ENCODE measurements at regions not wholly inside any gene's neighbourhood (a gene's known extent, or its start where the extent isn't known, plus 50 kb on each side); places are given as distances from the start of the nearest gene placed in this dataset.
A peak's percentile ranks its signal among the peaks of the same experiment; 100 is the strongest.
"Not testable (repeated sequence)": the region's sequence is repeated elsewhere in the genome, so short reads cannot be mapped to it uniquely, and the experiment has no call there.

DNA sequence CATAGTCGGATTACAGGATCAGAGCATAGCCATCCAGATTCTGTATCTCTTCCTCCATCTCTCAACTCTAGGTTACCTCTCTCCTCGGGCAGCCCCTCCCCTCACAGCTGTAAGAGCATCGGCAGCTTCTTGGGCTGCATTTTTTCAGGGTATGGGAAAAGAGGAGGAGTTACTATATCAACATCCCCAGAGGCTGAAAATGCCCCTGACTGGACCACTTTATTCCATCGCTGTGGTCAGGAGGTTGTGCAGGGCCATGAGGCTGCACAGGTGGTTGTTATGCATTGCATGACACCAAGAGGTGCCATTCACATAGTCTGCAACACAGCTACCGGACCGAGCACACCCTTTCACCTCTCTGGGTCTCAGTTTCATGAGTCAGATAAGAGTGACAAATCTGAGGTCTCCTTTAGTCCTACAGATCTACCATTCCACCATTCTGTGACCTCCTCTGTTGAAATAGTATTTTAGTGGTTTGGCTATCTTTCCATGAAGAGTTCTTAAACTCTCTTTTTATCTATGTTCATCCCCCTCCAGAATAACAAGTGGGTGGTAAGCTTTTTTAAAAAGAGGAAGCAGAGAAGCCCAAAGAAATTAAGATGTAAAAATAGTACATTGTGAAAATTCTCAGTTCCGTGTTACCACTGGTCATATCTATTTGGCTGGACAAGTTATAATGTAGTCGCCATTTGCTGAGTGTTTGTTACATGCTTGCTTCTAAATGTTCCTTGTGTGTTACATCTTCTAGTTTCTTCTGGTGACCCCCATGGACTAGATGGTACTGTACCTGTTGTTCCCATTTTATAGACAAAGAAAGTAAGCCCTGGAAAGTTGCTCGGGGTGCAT, 56.6 kb upstream of the SLC1A4 start:
- peak overlapping the region; percentile 93 for H3K27ac Mint-ChIP-seq
- peaks cover 11% of the 10 kb centered on the region for H3K9me3 Mint-ChIP-seq
- no peaks in the 10 kb centered on the region for H3K27me3 Mint-ChIP-seq
- peak overlapping the region; percentile 90 for H3K4me3 Mint-ChIP-seq
- H3K36me3 Mint-ChIP-seq (ENCODE audit: low read depth) = peaks cover 25% of the 10 kb centered on the region
- TF ChIP-seq, protein P1, sequence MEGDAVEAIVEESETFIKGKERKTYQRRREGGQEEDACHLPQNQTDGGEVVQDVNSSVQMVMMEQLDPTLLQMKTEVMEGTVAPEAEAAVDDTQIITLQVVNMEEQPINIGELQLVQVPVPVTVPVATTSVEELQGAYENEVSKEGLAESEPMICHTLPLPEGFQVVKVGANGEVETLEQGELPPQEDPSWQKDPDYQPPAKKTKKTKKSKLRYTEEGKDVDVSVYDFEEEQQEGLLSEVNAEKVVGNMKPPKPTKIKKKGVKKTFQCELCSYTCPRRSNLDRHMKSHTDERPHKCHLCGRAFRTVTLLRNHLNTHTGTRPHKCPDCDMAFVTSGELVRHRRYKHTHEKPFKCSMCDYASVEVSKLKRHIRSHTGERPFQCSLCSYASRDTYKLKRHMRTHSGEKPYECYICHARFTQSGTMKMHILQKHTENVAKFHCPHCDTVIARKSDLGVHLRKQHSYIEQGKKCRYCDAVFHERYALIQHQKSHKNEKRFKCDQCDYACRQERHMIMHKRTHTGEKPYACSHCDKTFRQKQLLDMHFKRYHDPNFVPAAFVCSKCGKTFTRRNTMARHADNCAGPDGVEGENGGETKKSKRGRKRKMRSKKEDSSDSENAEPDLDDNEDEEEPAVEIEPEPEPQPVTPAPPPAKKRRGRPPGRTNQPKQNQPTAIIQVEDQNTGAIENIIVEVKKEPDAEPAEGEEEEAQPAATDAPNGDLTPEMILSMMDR (IDR thresholded peaks at IDR 0.05) = no peak
- ChIA-PET POLR2A (interaction anchor here (0.6 to 5.1 kb wide), 25 partner anchors 8 to 732 kb away, joined by 3 to 50 read pairs (median 5); partner anchors contain the start of genes ACTR2, AFTPH, CEP68 and SLC1A4), CTCF (interaction anchor here (0.7 to 1.4 kb wide), 9 partner anchors 10 to 109 kb away, joined by 3 to 8 read pairs (median 3); no protein-coding TSS in a partner anchor)
- no peak for DNase-seq
- peak; percentile 81 for ATAC-seq (ENCODE audit: low read depth)
- peaks cover 97% of the 10 kb centered on the region for H3K4me1 Mint-ChIP-seq
- intact Hi-C loops (cut with micrococcal nuclease) = loop anchor here (1.0 to 2.0 kb wide), 4 partner anchors 14 to 198 kb away; partner anchors contain the start of genes RAB1A and SLC1A4

DNA sequence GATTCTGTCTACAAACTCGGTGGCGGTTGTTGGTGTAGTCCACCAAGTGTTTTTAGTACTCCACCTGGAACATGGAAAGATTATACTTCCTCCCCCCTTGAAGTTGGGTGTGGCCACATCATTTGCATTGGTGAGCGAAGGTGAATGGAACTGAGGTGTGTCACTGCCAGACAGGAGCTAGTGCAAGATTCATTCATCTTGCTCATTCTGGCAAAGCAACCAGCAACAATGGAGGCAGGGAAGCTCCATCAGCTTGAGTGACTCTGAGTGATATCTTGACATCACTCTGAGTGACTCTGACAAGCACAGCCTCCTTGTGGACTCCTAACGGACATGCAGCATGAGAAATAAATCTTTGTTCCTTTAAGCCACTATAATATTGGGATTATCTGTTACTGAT, 54.7 kb upstream of the SLC1A4 start:
- DNase-seq (no peak), ATAC-seq (ENCODE audit: low read depth) (no peak)
- TF ChIP-seq, protein P1 (IDR thresholded peaks at IDR 0.05) = no peak
- Mint-ChIP-seq H3K36me3 (ENCODE audit: low read depth) (peaks cover 21% of the 10 kb centered on the region), H3K27ac (peak overlapping the region; percentile 86), H3K4me3 (peak overlapping the region; percentile 61), H3K9me3 (peaks cover 10% of the 10 kb centered on the region), H3K4me1 (peaks cover 96% of the 10 kb centered on the region), H3K27me3 (no peaks in the 10 kb centered on the region)
- ChIA-PET CTCF (interaction anchor here (2.7 kb wide), 1 partner anchor 17 kb away, joined by 20 read pairs; no protein-coding TSS in a partner anchor), POLR2A (interaction anchor here (1.3 to 5.1 kb wide), 4 partner anchors 12 to 98 kb away, joined by 3 to 50 read pairs (median 6); no protein-coding TSS in a partner anchor)
- intact Hi-C loops (cut with micrococcal nuclease) = no loop called here

DNA sequence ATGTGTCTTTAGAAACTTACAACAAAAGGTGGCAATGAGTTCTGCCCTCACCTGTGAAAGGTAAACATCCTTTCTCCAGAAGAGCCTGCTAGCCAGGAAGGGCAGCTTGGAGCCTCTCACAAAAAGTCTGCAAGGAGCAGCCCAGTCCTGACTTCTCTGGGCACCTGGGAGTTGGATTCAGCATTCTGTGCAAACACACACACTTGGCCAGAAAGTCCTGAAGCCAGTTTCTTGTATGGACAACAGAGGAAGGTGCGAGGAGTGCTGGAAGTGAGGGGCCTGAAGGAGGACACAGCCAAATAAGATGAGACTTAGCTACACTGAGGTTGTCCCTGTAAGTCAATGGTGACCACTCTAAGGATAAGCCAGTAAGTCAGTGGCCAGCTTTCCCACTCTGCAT, 52.4 kb upstream of the SLC1A4 start:
- no peak for ATAC-seq (ENCODE audit: low read depth)
- intact Hi-C loops (cut with micrococcal nuclease) = loop anchor here (5.0 kb wide), 1 partner anchor 185 kb away; no protein-coding TSS in a partner anchor
- peaks cover 13% of the 10 kb centered on the region for H3K36me3 Mint-ChIP-seq (ENCODE audit: low read depth)
- peak overlapping the region; percentile 91 for H3K27ac Mint-ChIP-seq
- H3K27me3 Mint-ChIP-seq = no peaks in the 10 kb centered on the region
- peaks cover 10% of the 10 kb centered on the region for H3K9me3 Mint-ChIP-seq
- ChIA-PET CTCF (interaction anchor here (2.0 to 4.8 kb wide), 3 partner anchors 18 to 53 kb away, joined by 5 to 45 read pairs (median 20); no protein-coding TSS in a partner anchor), POLR2A (interaction anchor here (0.6 to 5.1 kb wide), 12 partner anchors 9 to 282 kb away, joined by 3 to 50 read pairs (median 4); partner anchors contain the start of gene SLC1A4)
- H3K4me1 Mint-ChIP-seq = peaks cover 92% of the 10 kb centered on the region
- peak overlapping the region; percentile 62 for H3K4me3 Mint-ChIP-seq
- TF ChIP-seq, protein P1 (IDR thresholded peaks at IDR 0.05) = no peak
- no peak for DNase-seq

DNA sequence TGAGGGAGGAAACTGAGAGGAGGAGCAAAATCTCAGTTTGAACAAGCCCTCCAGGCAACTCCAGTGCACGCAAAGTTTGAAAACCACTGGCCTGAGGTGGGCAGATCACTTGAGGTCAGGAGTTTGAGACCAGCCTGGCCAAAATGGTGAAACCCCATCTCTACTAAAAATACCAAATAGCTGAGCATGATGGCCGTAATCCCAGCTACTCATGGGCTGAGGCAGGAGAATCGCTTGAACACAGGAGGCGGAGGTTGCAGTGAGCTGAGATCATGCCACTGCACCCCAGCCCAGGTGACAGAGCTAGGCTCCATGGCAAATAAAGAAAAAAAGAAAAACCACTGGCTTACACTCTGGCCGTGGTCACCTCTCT, 51.9 kb upstream of the SLC1A4 start:
- not testable (repeated sequence) for ATAC-seq (ENCODE audit: low read depth); H3K36me3 Mint-ChIP-seq (ENCODE audit: low read depth); H3K9me3 Mint-ChIP-seq; H3K27me3 Mint-ChIP-seq; DNase-seq
- ChIA-PET CTCF (interaction anchor here (2.0 to 4.8 kb wide), 2 partner anchors 19 to 53 kb away, joined by 5 to 45 read pairs; no protein-coding TSS in a partner anchor), POLR2A (interaction anchor here (0.8 to 3.4 kb wide), 12 partner anchors 9 to 283 kb away, joined by 3 to 16 read pairs (median 4); partner anchors contain the start of gene SLC1A4)
- H3K4me1 Mint-ChIP-seq = peaks cover 92% of the 10 kb centered on the region
- peak overlapping the region; percentile 91 for H3K27ac Mint-ChIP-seq
- H3K4me3 Mint-ChIP-seq = peak overlapping the region; percentile 62
- intact Hi-C loops (cut with micrococcal nuclease) = loop anchor here (5.0 kb wide), 1 partner anchor 185 kb away; no protein-coding TSS in a partner anchor

DNA sequence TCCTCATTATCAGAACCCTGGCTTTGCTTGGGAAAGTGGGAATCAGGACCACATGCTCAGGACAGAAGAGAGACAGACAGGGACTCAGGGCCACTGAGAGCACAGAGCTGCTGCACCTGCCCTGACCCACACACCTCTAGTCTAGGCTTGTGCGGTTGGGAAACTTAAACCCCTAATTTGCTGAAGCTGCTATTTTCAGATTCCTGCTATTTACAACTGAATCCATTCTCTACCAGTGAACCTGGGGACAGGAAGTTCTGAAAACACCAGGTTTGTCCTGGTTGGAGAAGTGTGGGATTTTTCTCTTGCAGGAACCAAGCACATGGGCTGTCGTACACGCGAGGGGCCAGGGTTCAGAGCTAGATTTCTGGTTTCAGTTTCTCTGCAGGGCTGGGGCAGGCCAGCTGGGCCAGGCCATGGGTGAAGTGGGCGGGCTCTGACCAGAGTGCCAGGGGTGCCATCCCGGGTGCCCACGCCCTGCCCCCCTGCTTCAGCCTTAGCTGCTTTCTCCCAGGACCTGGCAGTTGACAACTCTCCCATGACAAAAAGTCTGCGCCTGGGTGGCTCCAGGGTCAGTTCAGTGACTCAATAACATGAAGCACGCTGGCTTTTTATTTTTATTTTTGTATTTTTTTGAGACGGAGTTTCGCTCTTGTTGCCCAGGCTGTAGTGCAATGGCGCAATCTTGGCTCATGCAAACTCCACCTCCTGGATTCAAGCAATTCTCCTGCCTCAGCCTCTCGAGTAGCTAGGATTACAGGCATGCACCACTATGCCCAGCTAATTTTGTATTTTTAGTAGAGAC, 51.3 kb upstream of the SLC1A4 start:
- Mint-ChIP-seq H3K36me3 (ENCODE audit: low read depth) (peaks cover 9% of the 10 kb centered on the region), H3K27me3 (no peaks in the 10 kb centered on the region), H3K4me1 (peaks cover 92% of the 10 kb centered on the region), H3K9me3 (peaks cover 10% of the 10 kb centered on the region), H3K27ac (peak overlapping the region; percentile 91), H3K4me3 (peak overlapping the region; percentile 62)
- ATAC-seq (ENCODE audit: low read depth) (peak; percentile 69), DNase-seq (peak; percentile 46)
- intact Hi-C loops (cut with micrococcal nuclease) = loop anchor here (1.0 to 5.0 kb wide), 2 partner anchors 8 to 186 kb away; no protein-coding TSS in a partner anchor
- ChIA-PET CTCF (interaction anchor here (0.7 to 4.8 kb wide), 3 partner anchors 19 to 52 kb away, joined by 3 to 45 read pairs (median 5); no protein-coding TSS in a partner anchor), POLR2A (interaction anchor here (0.9 to 3.4 kb wide), 12 partner anchors 8 to 284 kb away, joined by 3 to 16 read pairs (median 4); partner anchors contain the start of gene SLC1A4)
- TF ChIP-seq, protein P1 (IDR thresholded peaks at IDR 0.05) = no peak
